ENCODE measurements at regions not wholly inside any gene's neighbourhood (a gene's known extent, or its start where the extent isn't known, plus 50 kb on each side); places are given as distances from the start of the nearest gene placed in this dataset.

DNA sequence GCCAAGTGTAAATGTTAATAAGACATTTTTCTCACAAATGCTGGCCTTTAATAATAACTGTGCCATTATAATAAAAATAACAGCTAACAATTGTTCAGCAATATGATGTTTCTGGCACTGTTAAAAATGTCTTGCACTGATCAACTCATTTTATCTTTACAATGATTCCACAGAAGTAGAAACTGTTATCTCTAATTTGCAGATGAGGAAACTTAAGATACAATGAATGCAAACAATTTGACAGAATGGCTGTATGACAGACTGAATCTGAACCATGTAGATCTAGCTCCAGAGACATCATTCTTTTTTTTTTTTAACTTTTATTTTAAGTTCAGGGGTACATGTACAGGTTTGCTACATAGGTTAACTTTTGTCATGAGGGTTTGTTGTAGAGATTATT lies 755.0 kb downstream of the TBL1XR1 start:
- Histone ChIP-seq H3K27me3 (ENCODE audit: control insufficient read depth, extremely low read depth, insufficient read depth, low read length) (no peaks in the 10 kb centered on the region), H3K4me2 (ENCODE audit: control insufficient read depth, extremely low read depth, insufficient read depth, low read depth, low read length) (no peak overlapping the region), H3K36me3 (ENCODE audit: control insufficient read depth in 2 of 2, extremely low read depth in 1 of 2, insufficient read depth in 2 of 2, low read length in 2 of 2) (no peaks in the 10 kb centered on the region), H3K9ac (ENCODE audit: control insufficient read depth, extremely low read depth, insufficient read depth, low read length) (no peak overlapping the region), H3K27ac (ENCODE audit: control insufficient read depth, insufficient read depth, low read length) (no peak overlapping the region), H4K20me1 (ENCODE audit: control insufficient read depth, extremely low read depth, insufficient read depth, low read length) (no peaks in the 10 kb centered on the region), H3K9me3 (ENCODE audit: control insufficient read depth, low read depth, low read length) (no peaks in the 10 kb centered on the region), H3K4me3 (ENCODE audit: control insufficient read depth in 2 of 3, extremely low read depth in 1 of 3, insufficient read depth in 2 of 3, low read depth in 1 of 3, low read length in 3 of 3) (no peak overlapping the region), H3K9me1 (ENCODE audit: control insufficient read depth, extremely low read depth, insufficient read depth, low read length) (no peaks in the 10 kb centered on the region), H3K79me2 (ENCODE audit: control insufficient read depth, insufficient read depth, low read length) (no peaks in the 10 kb centered on the region), H2AFZ (ENCODE audit: control insufficient read depth, low read length) (no peak overlapping the region), H3K4me1 (ENCODE audit: control insufficient read depth, extremely low read depth, insufficient read depth, low read length) (no peaks in the 10 kb centered on the region)
- no peak for TF ChIP-seq EZH2 (IDR thresholded peaks at IDR 0.05; ENCODE audit: low read length)
- TF ChIP-seq, protein P1, sequence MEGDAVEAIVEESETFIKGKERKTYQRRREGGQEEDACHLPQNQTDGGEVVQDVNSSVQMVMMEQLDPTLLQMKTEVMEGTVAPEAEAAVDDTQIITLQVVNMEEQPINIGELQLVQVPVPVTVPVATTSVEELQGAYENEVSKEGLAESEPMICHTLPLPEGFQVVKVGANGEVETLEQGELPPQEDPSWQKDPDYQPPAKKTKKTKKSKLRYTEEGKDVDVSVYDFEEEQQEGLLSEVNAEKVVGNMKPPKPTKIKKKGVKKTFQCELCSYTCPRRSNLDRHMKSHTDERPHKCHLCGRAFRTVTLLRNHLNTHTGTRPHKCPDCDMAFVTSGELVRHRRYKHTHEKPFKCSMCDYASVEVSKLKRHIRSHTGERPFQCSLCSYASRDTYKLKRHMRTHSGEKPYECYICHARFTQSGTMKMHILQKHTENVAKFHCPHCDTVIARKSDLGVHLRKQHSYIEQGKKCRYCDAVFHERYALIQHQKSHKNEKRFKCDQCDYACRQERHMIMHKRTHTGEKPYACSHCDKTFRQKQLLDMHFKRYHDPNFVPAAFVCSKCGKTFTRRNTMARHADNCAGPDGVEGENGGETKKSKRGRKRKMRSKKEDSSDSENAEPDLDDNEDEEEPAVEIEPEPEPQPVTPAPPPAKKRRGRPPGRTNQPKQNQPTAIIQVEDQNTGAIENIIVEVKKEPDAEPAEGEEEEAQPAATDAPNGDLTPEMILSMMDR (optimal IDR thresholded peaks at IDR 0.05 in 1 of 3, IDR thresholded peaks at IDR 0.05 in 1 of 3, conservative IDR thresholded peaks at IDR 0.05 in 1 of 3; ENCODE audit: extremely low read depth in 1 of 3, insufficient read depth in 2 of 3, low read length in 3 of 3), result no peak
- FAIRE-seq (no peak), DNase-seq (ENCODE audit: low read depth, low spot score) (no peak)
- dilution Hi-C loops (cut with MboI; ENCODE audit: extremely low pct_ligation_motif_present, low sequenced_read_pairs), result no loop called here

DNA sequence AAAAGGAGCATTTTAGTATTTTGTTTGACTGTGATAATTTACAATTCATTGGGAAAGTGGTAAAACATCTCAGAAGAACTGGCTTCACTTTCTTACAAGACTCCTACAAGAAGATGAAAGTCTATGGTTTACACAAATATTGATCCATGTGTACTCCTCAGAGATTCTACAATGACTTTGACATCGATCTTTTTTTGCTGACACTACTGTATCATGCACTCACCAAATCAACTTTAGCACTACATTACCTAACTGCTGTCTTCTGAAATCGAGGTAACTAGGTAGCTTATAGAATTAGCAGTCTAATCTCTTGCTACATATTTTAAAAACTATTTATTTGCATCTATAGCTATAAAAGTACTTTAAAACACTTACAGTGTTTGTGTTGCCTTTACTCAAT lies 757.6 kb downstream of the TBL1XR1 start:
- H3K4me1 ChIP-seq (ENCODE audit: control insufficient read depth, extremely low read depth, insufficient read depth, low read length), result no peaks in the 10 kb centered on the region
- no peak overlapping the region for H3K4me3 ChIP-seq (ENCODE audit: control insufficient read depth in 2 of 3, extremely low read depth in 1 of 3, insufficient read depth in 2 of 3, low read depth in 1 of 3, low read length in 3 of 3)
- H3K27ac ChIP-seq (ENCODE audit: control insufficient read depth, insufficient read depth, low read length), result no peak overlapping the region
- no peak for DNase-seq (ENCODE audit: low read depth, low spot score)
- H3K9me1 ChIP-seq (ENCODE audit: control insufficient read depth, extremely low read depth, insufficient read depth, low read length), result no peaks in the 10 kb centered on the region
- dilution Hi-C loops (cut with MboI; ENCODE audit: extremely low pct_ligation_motif_present, low sequenced_read_pairs), result no loop called here
- no peaks in the 10 kb centered on the region for H3K36me3 ChIP-seq (ENCODE audit: control insufficient read depth in 2 of 2, extremely low read depth in 1 of 2, insufficient read depth in 2 of 2, low read length in 2 of 2)
- no peaks in the 10 kb centered on the region for H4K20me1 ChIP-seq (ENCODE audit: control insufficient read depth, extremely low read depth, insufficient read depth, low read length)
- H3K27me3 ChIP-seq (ENCODE audit: control insufficient read depth, extremely low read depth, insufficient read depth, low read length), result no peaks in the 10 kb centered on the region
- H3K9ac ChIP-seq (ENCODE audit: control insufficient read depth, extremely low read depth, insufficient read depth, low read length), result no peak overlapping the region
- no peak overlapping the region for H2AFZ ChIP-seq (ENCODE audit: control insufficient read depth, low read length)
- no peaks in the 10 kb centered on the region for H3K79me2 ChIP-seq (ENCODE audit: control insufficient read depth, insufficient read depth, low read length)
- no peak for FAIRE-seq
- H3K9me3 ChIP-seq (ENCODE audit: control insufficient read depth, low read depth, low read length), result no peaks in the 10 kb centered on the region
- TF ChIP-seq, protein P1 (optimal IDR thresholded peaks at IDR 0.05 in 1 of 3, IDR thresholded peaks at IDR 0.05 in 1 of 3, conservative IDR thresholded peaks at IDR 0.05 in 1 of 3; ENCODE audit: extremely low read depth in 1 of 3, insufficient read depth in 2 of 3, low read length in 3 of 3), result no peak
- no peak for TF ChIP-seq EZH2 (IDR thresholded peaks at IDR 0.05; ENCODE audit: low read length)
- no peak overlapping the region for H3K4me2 ChIP-seq (ENCODE audit: control insufficient read depth, extremely low read depth, insufficient read depth, low read depth, low read length)
